SK-N-SH treated with all-trans-retinoic acid at 6 μM for 48 hours (cell line): ENCODE measurements at regions not wholly inside any gene's neighbourhood (a gene's known extent, or its start where the extent isn't known, plus 50 kb on each side); places are given as distances from the start of the nearest gene placed in this dataset.

Experiments used
- CSDC2 ChIP-seq: fragments of 250-450 bp; sonication (Bioruptor Pico); IDR thresholded peaks from 2 replicates; pipeline ENCODE4 v1.5.0; 2020; ENCODE audit warnings: mild to moderate bottlenecking, moderate library complexity
- ZNF70 ChIP-seq: fragments of 450-650 bp; formaldehyde crosslinking; IDR thresholded peaks from 2 replicates; pipeline ENCODE4 v1.5.0; 2020; ENCODE audit warnings: mild to moderate bottlenecking, moderate library complexity
- TF ChIP-seq, protein P1 (sequence below): fragments of 250-450 bp; sonication (Bioruptor Pico); IDR thresholded peaks from 2 replicates; pipeline ENCODE4 v1.5.1; 2021; ENCODE audit warnings: mild to moderate bottlenecking, moderate library complexity

DNA sequence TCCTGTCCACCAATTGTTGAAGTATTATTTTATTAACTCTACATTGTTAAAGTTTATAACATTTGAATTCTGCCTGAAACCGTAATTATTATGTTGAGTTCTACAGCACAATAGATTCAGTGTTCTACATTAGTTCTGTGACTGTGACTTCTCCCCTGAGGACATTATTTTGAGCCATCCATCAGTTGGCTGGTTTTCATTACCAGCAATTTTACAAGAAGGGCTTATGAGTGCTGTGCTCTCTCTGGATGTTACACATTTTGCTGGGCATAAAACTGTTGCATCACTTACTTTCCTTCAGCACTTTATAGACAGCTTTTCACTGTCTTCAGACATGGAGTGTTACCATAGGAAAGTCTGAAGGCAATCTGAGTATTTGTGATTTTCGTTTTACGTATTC is 118.2 kb upstream of the KITLG start:
- TF ChIP-seq CSDC2 (no peak), ZNF70 (CRISPR knock-in tag) (no peak)
- TF ChIP-seq, protein P1, sequence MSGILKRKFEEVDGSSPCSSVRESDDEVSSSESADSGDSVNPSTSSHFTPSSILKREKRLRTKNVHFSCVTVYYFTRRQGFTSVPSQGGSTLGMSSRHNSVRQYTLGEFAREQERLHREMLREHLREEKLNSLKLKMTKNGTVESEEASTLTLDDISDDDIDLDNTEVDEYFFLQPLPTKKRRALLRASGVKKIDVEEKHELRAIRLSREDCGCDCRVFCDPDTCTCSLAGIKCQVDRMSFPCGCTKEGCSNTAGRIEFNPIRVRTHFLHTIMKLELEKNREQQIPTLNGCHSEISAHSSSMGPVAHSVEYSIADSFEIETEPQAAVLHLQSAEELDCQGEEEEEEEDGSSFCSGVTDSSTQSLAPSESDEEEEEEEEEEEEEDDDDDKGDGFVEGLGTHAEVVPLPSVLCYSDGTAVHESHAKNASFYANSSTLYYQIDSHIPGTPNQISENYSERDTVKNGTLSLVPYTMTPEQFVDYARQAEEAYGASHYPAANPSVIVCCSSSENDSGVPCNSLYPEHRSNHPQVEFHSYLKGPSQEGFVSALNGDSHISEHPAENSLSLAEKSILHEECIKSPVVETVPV (CRISPR knock-in tag), result no peak
